ENCODE measurements at regions not wholly inside any gene's neighbourhood (a gene's known extent, or its start where the extent isn't known, plus 50 kb on each side); places are given as distances from the start of the nearest gene placed in this dataset.

DNA sequence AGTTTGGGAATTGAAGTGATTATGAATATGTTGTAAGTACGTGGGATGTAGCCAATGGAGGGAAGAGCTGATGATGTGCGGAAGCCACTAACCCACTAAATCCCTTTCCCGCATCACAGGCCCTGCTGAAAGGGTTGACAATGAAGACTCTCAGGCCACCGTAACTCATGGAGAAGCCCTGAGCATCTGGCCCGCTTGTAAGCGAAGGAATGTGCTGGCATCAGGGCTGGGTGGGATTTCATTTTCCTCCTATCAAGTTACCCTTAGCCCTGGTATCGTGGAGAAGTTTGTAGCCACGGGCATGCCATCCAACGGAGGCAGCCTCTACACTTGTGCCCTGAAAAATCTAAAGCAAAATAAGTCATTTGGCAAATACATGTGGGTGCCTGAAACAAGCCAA lies 355.0 kb downstream of the CDH26 start:
- Histone ChIP-seq H3K27ac (ENCODE audit: low read depth, low read length) (no peak overlapping the region), H3K9me3 (ENCODE audit: control insufficient read depth in 5 of 5, low read length in 5 of 5) (peaks cover 0 to 3% (median 0%) of the 10 kb centered on the region in 5 donors), H3K9ac (ENCODE audit: low read length in 5 of 5) (no peak overlapping the region), H3K4me3 (ENCODE audit: low read depth in 1 of 5, low read length in 5 of 5) (no peak overlapping the region), H3K27me3 (ENCODE audit: control insufficient read depth in 5 of 5, insufficient read depth in 4 of 5, low read length in 5 of 5) (peaks cover 0 to 6% (median 0%) of the 10 kb centered on the region in 5 donors), H3K36me3 (ENCODE audit: control insufficient read depth in 5 of 5, insufficient read depth in 5 of 5, low read length in 5 of 5) (no peaks in the 10 kb centered on the region), H3K4me1 (ENCODE audit: control insufficient read depth in 5 of 5, insufficient read depth in 5 of 5, low read length in 5 of 5) (no peaks in the 10 kb centered on the region)

DNA sequence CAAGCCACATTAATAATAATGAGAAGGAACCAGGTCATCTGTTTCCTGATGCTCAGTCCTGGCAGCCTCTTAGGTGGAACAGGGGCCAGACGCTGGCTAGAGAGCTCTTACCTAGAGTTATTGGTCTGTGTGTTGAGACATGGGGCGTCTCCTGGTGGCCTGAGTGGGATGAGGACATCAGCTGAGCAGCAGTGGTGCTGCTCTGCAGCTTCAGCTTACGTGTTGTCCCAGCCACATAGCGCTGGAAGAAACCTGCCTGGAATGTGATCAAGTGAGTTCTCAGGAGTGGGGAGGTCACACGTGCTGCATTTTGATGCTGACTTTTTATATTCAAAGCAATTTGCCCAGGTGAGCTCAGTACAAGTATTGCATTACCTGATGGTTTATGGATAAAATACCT lies 355.4 kb downstream of the CDH26 start:
- Histone ChIP-seq H3K9ac (ENCODE audit: low read length in 5 of 5) (no peak overlapping the region), H3K9me3 (ENCODE audit: control insufficient read depth in 5 of 5, low read length in 5 of 5) (peaks cover 0 to 3% (median 0%) of the 10 kb centered on the region in 5 donors), H3K4me3 (ENCODE audit: low read depth in 1 of 5, low read length in 5 of 5) (no peak overlapping the region), H3K36me3 (ENCODE audit: control insufficient read depth in 5 of 5, insufficient read depth in 5 of 5, low read length in 5 of 5) (no peaks in the 10 kb centered on the region), H3K27me3 (ENCODE audit: control insufficient read depth in 5 of 5, insufficient read depth in 4 of 5, low read length in 5 of 5) (peaks cover 0 to 3% (median 0%) of the 10 kb centered on the region in 5 donors), H3K27ac (ENCODE audit: low read depth, low read length) (no peak overlapping the region), H3K4me1 (ENCODE audit: control insufficient read depth in 5 of 5, insufficient read depth in 5 of 5, low read length in 5 of 5) (no peaks in the 10 kb centered on the region)

DNA sequence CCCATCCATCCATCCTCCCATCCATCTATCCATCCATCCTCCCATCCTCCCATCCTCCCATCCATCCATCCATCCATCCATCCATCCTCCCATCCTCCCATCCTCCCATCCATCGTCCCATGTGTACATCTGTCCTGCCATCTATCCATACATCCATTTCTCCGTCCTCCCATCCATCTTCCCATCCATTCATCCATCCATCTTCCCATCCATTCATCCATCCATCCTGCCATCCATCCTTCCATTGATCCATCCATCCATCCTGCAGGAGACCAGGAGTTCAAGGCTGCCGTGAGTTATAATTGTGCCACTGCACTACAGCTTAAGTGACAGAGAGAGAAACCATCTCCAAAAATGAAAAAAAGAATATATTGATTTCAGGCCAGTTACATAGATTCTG lies 356.5 kb downstream of the CDH26 start:
- H3K27me3 ChIP-seq (ENCODE audit: control insufficient read depth in 5 of 5, insufficient read depth in 4 of 5, low read length in 5 of 5): peaks cover 0 to 3% (median 0%) of the 10 kb centered on the region in 5 donors
- H3K9ac ChIP-seq (ENCODE audit: low read length in 5 of 5): no peak overlapping the region
- H3K4me1 ChIP-seq (ENCODE audit: control insufficient read depth in 5 of 5, insufficient read depth in 5 of 5, low read length in 5 of 5): no peaks in the 10 kb centered on the region
- H3K4me3 ChIP-seq (ENCODE audit: low read depth in 1 of 5, low read length in 5 of 5): no peak overlapping the region
- peaks cover 0 to 3% (median 0%) of the 10 kb centered on the region in 5 donors for H3K9me3 ChIP-seq (ENCODE audit: control insufficient read depth in 5 of 5, low read length in 5 of 5)
- no peak overlapping the region for H3K27ac ChIP-seq (ENCODE audit: low read depth, low read length)
- H3K36me3 ChIP-seq (ENCODE audit: control insufficient read depth in 5 of 5, insufficient read depth in 5 of 5, low read length in 5 of 5): no peaks in the 10 kb centered on the region

DNA sequence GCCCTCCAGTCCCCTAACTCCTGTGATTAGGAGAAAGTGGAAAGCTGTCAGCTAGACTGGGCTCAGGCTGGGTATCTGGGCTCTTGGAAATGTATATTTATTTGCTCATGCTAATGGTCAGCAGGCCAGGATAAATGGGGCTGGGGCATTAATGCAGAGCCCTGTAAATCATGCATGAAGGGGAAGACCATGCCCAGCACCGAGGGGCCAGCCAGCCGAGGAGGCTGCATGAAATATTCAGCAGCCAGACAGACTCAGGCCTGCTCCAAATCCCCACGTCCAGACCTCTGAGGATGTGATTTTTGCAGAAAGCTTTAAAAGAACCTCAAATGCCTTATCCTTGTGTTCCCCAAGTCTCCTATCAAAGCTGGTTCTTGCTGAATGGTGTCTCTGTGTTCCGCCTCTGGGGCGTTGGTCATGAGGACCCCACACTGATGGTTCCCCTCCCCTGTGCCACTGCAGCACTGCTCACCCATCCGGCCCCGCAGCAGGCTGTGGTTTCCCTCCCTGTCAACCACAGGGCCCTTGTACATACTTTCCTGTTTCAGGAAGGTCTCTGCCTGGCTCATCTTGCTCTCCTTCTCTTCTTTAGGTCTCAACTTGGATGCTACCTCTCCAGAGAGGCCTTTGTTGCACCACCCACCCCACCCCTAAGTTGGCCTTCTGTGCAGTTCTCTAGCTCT lies 358.4 kb downstream of the CDH26 start:
- H3K9ac ChIP-seq (ENCODE audit: low read length in 5 of 5): no peak overlapping the region
- H3K4me1 ChIP-seq (ENCODE audit: control insufficient read depth in 5 of 5, insufficient read depth in 5 of 5, low read length in 5 of 5): no peaks in the 10 kb centered on the region
- H3K36me3 ChIP-seq (ENCODE audit: control insufficient read depth in 5 of 5, insufficient read depth in 5 of 5, low read length in 5 of 5): no peaks in the 10 kb centered on the region
- peaks cover 0 to 3% (median 0%) of the 10 kb centered on the region in 5 donors for H3K27me3 ChIP-seq (ENCODE audit: control insufficient read depth in 5 of 5, insufficient read depth in 4 of 5, low read length in 5 of 5)
- no peak overlapping the region for H3K4me3 ChIP-seq (ENCODE audit: low read depth in 1 of 5, low read length in 5 of 5)
- H3K9me3 ChIP-seq (ENCODE audit: control insufficient read depth in 5 of 5, low read length in 5 of 5): peaks cover 0 to 3% (median 0%) of the 10 kb centered on the region in 5 donors
- H3K27ac ChIP-seq (ENCODE audit: low read depth, low read length): no peak overlapping the region

DNA sequence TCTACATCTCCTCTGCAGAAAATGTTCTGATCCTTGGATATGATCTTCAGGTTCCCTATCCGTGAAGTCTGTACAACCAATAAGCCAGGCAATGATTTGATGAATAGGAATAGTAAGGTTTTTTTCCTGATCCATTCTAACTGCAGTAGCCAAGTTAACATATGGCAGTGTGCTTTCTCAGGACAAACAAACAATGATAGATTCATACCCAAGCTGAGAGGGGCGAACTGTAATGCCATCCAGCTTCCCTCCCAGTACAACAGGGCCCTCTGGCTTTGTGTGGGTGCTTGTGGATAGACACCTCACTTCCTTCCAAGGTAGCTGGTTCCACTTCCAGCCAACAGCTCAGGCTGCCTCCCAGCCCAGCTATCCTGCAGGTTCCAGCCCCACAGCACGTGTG lies 359.2 kb downstream of the CDH26 start:
- no peaks in the 10 kb centered on the region for H3K36me3 ChIP-seq (ENCODE audit: control insufficient read depth in 5 of 5, insufficient read depth in 5 of 5, low read length in 5 of 5)

DNA sequence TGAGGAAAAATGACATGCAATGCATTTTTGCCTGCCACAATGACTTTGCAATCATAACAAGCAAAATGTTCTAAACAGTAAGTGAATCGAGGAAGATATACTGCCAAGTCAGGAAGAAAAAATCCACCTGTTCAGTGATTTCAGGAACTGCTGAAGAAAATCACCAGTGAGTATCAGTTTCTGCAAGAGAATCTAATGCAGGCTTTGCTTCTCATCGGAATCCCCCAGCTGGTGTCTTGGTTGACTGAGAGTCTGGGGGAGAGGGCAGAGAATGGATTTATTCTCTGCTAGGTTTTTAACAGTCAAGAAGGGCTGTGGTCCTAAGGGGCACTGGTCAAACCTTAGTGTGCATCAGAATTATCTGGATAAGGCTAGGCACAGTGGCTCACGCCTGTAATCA lies 363.4 kb downstream of the CDH26 start:
- H3K4me3 ChIP-seq (ENCODE audit: low read depth in 1 of 5, low read length in 5 of 5): no peak overlapping the region
- H3K27me3 ChIP-seq (ENCODE audit: control insufficient read depth in 5 of 5, insufficient read depth in 4 of 5, low read length in 5 of 5): peaks cover 0 to 2% (median 0%) of the 10 kb centered on the region in 5 donors
- H3K27ac ChIP-seq (ENCODE audit: low read depth, low read length): no peak overlapping the region
- no peaks in the 10 kb centered on the region for H3K4me1 ChIP-seq (ENCODE audit: control insufficient read depth in 5 of 5, insufficient read depth in 5 of 5, low read length in 5 of 5)
- no peak overlapping the region for H3K9ac ChIP-seq (ENCODE audit: low read length in 5 of 5)
- H3K9me3 ChIP-seq (ENCODE audit: control insufficient read depth in 5 of 5, low read length in 5 of 5): no peaks in the 10 kb centered on the region
- no peaks in the 10 kb centered on the region for H3K36me3 ChIP-seq (ENCODE audit: control insufficient read depth in 5 of 5, insufficient read depth in 5 of 5, low read length in 5 of 5)

More for the DNA sequence above, 359.2 kb downstream of the CDH26 start:
- Histone ChIP-seq H3K9ac (ENCODE audit: low read length in 5 of 5) (no peak overlapping the region), H3K4me3 (ENCODE audit: low read depth in 1 of 5, low read length in 5 of 5) (no peak overlapping the region), H3K4me1 (ENCODE audit: control insufficient read depth in 5 of 5, insufficient read depth in 5 of 5, low read length in 5 of 5) (no peaks in the 10 kb centered on the region), H3K27me3 (ENCODE audit: control insufficient read depth in 5 of 5, insufficient read depth in 4 of 5, low read length in 5 of 5) (peaks cover 0 to 3% (median 0%) of the 10 kb centered on the region in 5 donors), H3K9me3 (ENCODE audit: control insufficient read depth in 5 of 5, low read length in 5 of 5) (peaks cover 0 to 3% (median 0%) of the 10 kb centered on the region in 5 donors), H3K27ac (ENCODE audit: low read depth, low read length) (no peak overlapping the region)

DNA sequence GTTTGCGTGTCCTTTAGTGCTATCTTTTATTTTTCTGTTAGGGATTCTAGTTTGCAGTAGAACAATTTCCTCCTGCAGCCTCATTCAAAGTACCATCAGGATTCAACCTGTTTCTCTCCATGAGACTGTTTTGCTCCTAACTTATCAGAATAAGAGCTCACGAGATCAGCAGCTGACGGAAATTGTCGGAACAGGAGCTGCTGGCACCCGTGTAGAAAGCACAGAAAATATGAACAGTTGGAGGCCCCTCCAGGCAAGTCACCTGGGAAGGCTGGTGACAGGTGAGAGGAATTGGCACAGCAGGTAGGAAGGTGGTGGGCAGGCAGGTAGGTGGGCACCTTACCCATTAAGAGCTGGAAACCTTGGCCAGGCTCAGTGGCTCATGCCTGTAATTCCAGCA lies 368.6 kb downstream of the CDH26 start:
- no peaks in the 10 kb centered on the region for H3K4me1 ChIP-seq (ENCODE audit: control insufficient read depth in 5 of 5, insufficient read depth in 5 of 5, low read length in 5 of 5)
- no peaks in the 10 kb centered on the region for H3K36me3 ChIP-seq (ENCODE audit: control insufficient read depth in 5 of 5, insufficient read depth in 5 of 5, low read length in 5 of 5)
- H3K9ac ChIP-seq (ENCODE audit: low read length in 5 of 5): no peak overlapping the region
- no peak overlapping the region for H3K4me3 ChIP-seq (ENCODE audit: low read depth in 1 of 5, low read length in 5 of 5)
- H3K27ac ChIP-seq (ENCODE audit: low read depth, low read length): no peak overlapping the region
- H3K9me3 ChIP-seq (ENCODE audit: control insufficient read depth in 5 of 5, low read length in 5 of 5): no peaks in the 10 kb centered on the region
- peaks cover 0 to 3% (median 0%) of the 10 kb centered on the region in 5 donors for H3K27me3 ChIP-seq (ENCODE audit: control insufficient read depth in 5 of 5, insufficient read depth in 4 of 5, low read length in 5 of 5)

DNA sequence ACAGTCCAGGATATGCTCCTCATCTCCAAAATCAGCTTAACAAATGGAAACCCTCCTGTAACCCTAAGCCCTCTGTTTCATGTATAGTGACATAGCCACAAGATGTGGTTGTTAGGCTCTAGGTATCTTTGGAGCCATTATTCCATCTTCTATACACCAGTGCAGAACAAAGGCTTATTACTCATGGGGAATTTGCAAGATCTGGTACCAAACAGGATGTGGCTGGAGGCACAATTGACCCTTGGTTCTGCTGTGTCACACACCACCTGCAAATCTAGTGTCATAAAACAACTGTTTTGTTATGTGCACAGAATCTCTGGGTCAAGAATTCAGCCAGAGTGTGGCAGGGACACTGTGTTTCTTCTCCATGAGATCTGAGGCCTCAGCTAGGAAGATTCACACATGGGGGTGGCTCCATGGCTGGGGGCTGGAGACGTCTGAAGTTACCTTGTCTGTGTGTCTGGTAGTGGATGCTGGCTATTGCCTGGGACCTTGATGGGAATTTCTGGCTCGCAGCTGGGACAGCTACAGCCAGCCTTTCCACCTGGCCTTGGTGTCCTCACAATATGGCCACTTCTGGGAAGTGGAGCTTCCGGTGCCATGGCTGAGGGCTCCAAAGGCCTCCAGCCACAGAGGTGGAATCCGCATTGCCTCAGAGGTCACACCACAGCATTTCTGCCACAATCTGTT lies 369.9 kb downstream of the CDH26 start:
- Histone ChIP-seq H3K9ac (ENCODE audit: low read length in 5 of 5) (no peak overlapping the region), H3K4me3 (ENCODE audit: low read depth in 1 of 5, low read length in 5 of 5) (no peak overlapping the region), H3K27ac (ENCODE audit: low read depth, low read length) (no peak overlapping the region), H3K36me3 (ENCODE audit: control insufficient read depth in 5 of 5, insufficient read depth in 5 of 5, low read length in 5 of 5) (no peaks in the 10 kb centered on the region), H3K27me3 (ENCODE audit: control insufficient read depth in 5 of 5, insufficient read depth in 4 of 5, low read length in 5 of 5) (peaks cover 0 to 3% (median 0%) of the 10 kb centered on the region in 5 donors), H3K4me1 (ENCODE audit: control insufficient read depth in 5 of 5, insufficient read depth in 5 of 5, low read length in 5 of 5) (no peaks in the 10 kb centered on the region), H3K9me3 (ENCODE audit: control insufficient read depth in 5 of 5, low read length in 5 of 5) (no peaks in the 10 kb centered on the region)

DNA sequence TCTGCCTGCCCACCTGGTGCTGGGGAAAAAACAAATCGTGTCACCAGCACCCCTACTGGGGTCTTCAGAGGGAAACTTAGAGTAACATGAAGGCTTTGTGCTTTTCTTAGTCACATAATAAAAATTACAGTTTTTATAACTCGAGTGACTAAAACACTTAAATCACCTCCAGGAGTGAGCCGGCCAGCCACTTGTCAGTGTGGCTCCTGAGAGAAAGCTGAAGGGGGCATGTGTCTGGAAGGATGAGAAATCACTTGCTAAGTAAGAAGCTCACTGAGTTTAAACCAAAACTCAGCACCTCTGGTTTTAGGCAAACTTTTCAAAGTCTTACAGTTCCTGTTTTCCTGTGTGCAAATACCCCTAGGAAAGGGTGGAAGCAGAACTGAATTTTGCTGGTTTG lies 372.2 kb downstream of the CDH26 start:
- Histone ChIP-seq H3K9me3 (ENCODE audit: control insufficient read depth in 5 of 5, low read length in 5 of 5) (no peaks in the 10 kb centered on the region), H3K36me3 (ENCODE audit: control insufficient read depth in 5 of 5, insufficient read depth in 5 of 5, low read length in 5 of 5) (no peaks in the 10 kb centered on the region), H3K27me3 (ENCODE audit: control insufficient read depth in 5 of 5, insufficient read depth in 4 of 5, low read length in 5 of 5) (peaks cover 0 to 3% (median 0%) of the 10 kb centered on the region in 5 donors), H3K4me1 (ENCODE audit: control insufficient read depth in 5 of 5, insufficient read depth in 5 of 5, low read length in 5 of 5) (no peaks in the 10 kb centered on the region), H3K27ac (ENCODE audit: low read depth, low read length) (no peak overlapping the region), H3K4me3 (ENCODE audit: low read depth in 1 of 5, low read length in 5 of 5) (no peak overlapping the region), H3K9ac (ENCODE audit: low read length in 5 of 5) (no peak overlapping the region)

DNA sequence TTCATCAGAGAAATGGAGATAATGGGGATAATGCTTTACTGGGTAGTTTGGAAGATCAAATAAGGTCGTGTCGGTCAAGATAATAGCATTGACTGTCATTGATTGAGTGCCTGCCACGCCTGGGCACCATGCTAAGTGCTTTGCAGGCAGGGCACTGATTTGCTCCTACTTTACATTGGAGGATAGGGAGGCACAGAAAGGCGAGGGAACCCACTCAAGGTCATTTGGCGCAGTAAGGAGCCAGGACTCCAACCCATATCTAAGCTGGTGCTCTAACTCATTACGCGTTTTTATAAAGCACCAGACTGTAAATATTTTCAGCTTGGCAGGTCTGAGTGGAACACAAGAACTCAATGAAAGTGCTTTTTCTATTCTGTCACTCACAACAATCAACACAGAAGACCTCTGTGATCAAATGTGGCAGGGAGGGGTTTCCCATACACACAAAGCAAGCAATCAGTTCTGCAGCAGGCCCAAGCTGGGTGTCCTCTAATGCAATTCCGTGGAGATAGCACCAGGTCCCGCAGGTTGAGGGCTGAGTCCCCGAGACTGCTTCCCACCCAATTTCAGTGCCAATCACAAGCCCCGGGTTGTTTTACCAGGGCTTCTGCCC lies 373.6 kb downstream of the CDH26 start:
- Histone ChIP-seq H3K4me3 (ENCODE audit: low read depth in 1 of 5, low read length in 5 of 5) (no peak overlapping the region), H3K4me1 (ENCODE audit: control insufficient read depth in 5 of 5, insufficient read depth in 5 of 5, low read length in 5 of 5) (no peaks in the 10 kb centered on the region), H3K9ac (ENCODE audit: low read length in 5 of 5) (no peak overlapping the region), H3K27ac (ENCODE audit: low read depth, low read length) (no peak overlapping the region), H3K9me3 (ENCODE audit: control insufficient read depth in 5 of 5, low read length in 5 of 5) (no peaks in the 10 kb centered on the region), H3K36me3 (ENCODE audit: control insufficient read depth in 5 of 5, insufficient read depth in 5 of 5, low read length in 5 of 5) (no peaks in the 10 kb centered on the region), H3K27me3 (ENCODE audit: control insufficient read depth in 5 of 5, insufficient read depth in 4 of 5, low read length in 5 of 5) (peaks cover 0 to 3% (median 0%) of the 10 kb centered on the region in 5 donors)
